NCI-H2171 treated with DMSO at 0.1 percent for 48 hours (cell line): ENCODE measurements at regions not wholly inside any gene's neighbourhood (a gene's known extent, or its start where the extent isn't known, plus 50 kb on each side); places are given as distances from the start of the nearest gene placed in this dataset.
"Not testable (repeated sequence)": the region's sequence is repeated elsewhere in the genome, so short reads cannot be mapped to it uniquely, and the experiment has no call there.

Experiments
- DNase-seq: peaks from one replicate; lab custom pipeline; 2025; lab: John Stamatoyannopoulos, UW

DNA sequence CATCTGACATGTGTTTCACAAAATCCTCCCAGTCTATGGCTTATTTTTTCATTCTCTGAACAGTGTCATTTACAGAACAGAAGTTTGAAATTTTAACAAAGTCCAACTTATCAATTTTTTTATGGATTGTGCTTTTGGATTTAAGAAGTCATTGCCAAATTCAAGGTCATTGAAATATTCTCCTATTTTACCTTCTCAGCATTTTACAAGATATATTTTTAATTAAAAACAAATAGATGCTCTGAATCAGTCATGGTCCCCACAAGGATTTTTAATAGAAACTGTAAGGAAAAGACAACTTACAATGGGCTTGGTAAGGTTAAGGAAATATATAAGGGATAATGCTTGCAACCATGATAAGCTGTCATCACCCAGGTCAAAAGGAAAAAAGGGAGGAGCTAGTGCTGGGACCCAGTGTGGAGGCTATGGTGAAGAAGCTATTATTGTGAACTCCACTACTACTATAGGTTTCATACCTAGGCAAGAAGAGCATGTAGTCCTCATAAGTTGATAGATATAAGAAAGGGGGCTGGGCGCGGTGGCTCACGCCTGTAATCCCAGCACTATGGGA, 144.5 kb upstream of the KCNJ15 start:
- DNase-seq, result no peak

DNA sequence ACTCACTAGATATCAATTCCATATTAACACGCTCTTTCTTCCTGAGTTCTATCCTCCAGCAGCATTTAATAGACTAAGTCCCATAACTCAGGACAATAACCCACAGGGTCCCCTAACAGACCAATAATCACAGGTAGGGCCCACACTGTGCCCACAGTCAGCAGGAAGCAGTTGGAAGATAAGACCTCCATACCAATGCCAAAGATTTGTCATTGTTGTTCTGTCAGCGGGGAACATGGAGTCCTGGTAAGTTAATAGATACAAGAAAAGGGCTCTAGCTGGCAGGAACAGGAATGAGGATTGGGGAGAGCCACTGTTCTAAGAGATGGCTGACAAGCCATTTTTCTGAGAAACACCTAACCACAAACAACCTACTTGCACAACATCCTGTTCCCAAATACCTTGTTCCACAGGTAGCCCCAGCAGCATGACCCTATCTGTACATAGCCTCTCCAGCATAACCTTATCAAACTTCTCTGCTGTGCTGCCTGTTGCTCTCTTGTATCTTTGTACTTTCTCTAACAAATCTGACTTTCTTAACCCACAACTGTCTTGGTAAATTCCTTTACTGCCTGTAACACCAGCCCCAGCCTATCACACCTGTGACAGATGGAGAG, 142.0 kb upstream of the KCNJ15 start:
- DNase-seq, result no peak

DNA sequence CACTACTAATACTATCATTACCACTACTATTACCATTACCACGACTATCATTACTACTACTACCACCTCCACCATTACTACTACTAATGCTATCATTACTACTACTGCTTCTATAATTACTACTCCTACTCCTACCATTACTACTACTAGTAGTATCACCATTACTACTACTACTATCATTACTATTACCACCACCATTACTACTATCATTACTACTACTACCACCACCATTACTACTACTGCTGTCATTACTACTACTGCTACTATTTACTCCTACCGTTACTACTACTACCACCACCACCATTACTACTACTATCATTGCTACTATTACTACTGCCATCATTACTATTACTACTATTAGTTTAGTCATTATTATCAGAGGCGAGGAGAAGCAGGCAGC, 140.9 kb upstream of the KCNJ15 start:
- DNase-seq, result no peak

DNA sequence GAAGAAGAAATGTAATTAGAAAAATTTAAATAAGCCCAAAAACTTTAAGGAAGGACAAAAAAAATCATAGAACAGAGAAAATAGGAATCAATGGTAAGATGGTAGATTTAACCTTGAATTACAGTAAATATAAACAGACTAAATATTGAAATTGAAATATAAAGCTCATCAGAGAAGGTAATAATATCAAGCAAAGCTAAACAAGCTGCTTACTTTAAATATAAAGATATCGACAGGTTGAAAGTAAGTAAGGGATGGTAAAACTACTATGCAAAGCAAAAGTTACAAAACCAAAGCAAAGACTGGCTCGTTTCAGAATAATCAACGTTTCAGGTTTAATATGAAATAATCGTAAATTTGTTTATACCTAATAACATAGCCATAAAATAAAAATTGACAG, 137.0 kb upstream of the KCNJ15 start:
- DNase-seq, result no peak

DNA sequence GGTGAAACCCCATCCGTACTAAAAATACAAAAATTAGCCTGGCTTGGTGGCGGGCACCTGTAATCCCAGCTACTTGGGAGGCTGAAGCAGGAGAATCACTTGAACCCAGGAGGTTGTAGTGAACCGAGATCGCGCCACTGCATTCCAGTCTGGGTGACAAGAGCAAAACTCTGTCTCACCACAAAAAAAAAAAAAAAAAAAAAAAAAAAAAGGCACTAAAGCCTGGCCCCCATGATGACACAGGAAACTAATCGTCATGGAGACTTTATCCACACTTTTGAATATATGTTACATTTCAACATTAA, 136.2 kb upstream of the KCNJ15 start:
- not testable (repeated sequence) for DNase-seq

DNA sequence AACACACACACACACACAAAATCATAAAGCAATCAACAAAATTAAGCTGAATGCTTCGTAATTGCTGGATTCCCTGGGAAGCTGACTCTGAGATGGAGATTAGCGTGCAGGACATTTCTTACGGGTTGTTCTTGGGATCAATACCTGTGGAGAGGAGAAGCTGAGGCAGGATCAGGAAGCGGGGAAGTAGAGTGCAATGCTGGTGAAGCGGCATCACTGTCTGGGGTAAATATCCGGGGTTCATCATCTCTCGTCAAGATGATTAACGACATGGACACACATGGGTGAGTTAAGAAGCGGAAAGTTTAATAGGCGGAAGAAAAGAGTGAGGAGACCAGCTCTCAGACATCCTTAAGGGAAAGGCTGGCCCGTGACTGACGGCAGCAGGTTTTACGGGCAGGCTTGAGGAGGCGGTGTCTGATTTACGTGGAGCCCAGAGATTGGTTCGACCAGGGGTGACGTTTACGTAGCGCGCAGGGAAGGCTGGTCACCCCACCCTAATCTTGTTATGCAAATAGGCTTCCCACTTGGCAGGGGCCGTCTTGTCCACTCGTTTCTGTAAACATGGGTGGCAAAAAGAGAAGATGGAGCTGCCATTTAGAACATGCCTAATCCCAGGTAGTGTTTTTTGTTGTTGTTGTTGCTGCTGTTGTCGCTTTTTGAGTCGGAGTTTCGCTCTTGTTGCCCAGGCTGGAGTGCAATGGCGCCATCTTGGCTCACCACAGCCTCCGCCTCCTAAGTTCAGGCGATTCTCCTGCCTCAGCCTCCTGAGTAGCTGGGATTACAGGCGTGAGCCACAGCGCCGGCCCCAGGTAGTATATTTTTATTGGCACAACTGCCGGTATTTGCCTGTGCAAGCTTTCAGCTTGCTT, 135.6 kb upstream of the KCNJ15 start:
- peak; percentile 8 for DNase-seq

DNA sequence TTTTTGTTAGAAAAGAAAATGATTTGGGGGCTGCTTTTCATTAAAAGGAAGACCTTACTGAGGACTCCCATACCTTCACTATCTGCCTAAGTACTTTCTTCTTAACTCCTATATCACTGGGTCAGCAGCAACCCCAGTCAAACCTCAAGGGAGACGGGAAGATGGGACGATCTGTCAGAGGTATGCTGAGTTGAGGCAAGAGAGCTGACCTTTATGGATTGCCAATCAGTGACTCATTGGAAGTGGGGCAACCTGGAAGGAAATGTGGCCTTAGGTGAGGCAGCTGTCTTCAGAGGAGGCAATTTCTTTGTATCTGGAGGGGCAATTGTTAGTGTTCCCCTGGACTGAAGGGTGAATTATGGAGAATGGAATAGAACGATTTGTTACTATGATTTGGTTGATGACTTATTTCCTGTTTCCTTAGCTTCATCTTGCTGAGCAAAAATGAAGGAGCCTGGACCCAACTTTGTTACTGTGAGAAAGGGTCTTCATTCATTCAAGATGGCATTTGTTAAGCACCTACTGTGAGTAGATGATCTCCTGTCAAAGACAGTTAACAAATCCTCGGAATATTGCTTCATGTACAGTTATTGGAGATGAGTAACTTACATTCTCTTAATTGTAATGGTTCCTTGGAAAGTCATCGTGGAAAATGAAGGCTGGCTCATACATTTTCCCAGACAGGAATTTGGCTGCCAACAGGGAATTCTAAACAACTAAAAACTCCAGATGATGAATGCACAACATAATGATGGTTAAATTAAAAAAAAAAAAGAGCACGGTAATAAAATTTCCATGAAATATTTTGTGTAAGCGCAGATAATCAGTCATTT, 134.7 kb upstream of the KCNJ15 start:
- DNase-seq, result no peak

DNA sequence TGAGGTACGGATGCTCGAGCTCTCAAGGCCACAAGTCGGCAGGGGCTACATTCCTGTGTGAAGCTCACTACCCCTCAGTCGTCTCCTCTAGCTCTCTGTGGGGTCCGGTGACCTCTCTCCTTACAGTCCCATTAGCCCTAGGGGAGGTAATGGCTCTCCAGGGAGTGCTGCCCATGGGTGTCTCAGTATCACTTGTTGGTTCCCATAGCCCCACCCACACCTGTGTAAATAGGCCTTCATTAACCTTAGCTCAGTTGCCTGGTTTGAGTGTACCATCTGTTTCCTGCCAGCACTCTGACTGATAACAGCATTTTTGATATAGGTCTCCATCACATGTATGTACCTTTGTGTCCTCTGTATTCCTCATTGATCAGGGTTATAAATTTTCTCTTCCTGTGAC, 133.2 kb upstream of the KCNJ15 start:
- peak; percentile 79 for DNase-seq

DNA sequence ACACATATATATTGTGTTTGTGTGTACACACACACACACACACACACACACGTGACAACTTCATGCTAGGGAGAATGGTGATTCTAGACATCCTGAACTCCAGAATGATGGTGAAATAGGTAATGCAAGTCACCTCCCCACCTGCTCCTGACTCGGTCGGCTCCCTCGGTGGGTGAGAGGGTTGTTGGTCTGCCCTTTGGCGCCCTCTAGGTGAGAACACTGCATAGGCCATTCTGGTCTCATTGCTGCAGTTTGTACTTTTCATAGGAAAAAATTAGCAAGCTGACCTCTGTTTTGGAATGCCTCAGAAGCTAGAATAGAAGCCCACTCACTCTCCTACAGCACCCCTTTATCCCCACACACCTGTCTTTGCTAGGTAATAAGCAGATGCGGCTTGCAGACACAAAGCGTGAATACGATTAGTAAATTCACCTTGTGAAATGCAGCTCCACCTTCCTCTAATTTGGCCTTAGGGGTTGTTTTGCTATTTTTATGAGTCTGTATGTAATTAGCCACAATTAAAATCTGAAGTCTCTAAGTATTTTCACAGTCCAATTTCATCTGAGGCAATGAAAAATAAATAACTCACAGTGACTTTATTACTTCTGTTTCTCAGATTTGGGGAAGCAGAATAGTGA, 130.0 kb upstream of the KCNJ15 start:
- peak; percentile 84 for DNase-seq

DNA sequence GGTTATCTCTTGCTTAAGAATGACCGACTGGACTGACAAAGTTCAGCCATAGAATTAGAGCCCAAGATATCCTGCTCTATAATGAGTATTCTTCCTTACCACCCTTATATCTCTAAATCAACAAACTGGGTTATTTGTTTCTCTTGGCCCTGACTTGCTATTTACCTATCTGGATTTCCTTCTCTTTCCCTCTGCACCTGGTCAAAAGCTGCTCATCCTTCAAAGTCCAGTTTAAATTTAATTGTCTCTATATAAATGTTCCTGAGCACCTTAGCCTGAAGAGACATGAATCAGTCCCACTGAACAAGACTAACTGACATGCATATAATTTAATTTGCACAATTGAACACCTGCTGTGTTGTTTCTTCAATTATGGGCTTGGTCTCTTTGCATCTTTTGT, 127.1 kb upstream of the KCNJ15 start:
- DNase-seq, result no peak

DNA sequence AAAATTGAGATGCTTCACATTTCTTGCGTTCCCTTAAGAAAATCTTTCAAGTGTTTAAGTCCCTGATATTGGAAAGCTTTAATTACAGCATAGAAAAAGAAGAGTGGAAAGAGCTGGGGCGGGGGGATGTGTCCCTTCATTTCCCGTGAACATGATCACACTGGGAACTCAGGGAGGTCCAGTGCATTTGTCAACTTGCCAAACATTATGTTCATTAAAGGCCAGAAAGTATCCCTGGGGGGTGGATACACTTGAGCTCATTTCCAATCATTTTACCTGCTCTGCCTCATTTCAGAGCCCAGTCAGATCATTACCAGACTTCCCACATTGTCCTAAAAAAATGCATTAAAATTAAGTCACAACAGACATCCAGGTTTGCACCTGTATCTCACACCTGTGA, 123.6 kb upstream of the KCNJ15 start:
- no peak for DNase-seq

DNA sequence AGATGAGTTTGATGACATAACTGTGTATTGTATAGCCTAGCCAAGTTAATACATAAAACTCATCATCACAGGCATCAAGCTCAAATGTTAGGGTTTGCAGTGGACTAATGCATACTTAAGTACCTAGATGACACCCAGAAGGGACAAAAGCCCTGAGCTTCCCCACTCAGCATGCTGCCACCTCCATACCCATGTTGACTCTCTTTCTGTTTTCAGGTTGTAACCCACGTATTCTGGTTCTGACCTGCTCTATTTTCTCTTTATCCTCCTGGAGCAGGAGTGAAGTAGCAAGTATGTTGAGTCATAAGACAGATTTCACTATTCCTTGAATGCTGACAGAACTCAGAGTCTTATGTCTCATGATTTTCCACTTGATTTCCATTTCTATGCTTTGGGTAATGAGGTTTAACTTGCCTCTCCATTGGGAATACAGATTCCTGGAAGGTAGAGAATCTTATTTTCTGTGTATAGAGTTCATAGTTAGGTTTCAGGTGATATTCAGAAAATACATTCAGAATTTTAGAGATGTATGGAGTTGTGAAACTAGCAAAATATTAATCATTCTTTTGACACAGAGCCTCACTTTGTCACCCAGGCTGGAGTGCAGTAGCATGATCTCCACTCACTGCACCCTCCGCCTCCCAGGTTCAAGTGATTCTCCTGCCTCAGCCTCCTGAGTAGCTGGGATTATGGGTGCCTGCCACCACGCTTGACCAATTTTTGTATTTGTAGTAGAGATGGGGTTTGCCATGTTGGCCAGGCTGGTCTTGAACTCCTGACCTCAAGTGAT, 122.5 kb upstream of the KCNJ15 start:
- no peak for DNase-seq

DNA sequence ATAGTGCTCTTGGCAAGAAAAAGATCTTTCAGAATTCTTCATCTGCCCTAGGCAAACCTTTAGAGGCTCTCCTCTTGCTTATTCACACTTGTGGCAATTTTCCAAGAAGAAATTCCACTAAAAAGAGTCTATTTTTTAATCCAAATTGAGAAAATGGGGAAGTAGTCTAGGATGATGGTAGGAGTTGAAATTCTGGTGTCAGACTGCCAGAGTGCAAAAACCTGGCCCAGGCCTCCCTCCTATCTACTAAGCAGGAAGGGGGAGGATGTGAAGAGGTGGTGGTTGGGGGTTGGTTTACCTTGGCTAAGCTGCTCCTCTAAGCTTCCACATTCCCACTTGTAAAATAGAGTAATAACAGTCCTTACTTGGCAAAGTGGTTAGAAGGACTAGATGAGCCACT, 120.6 kb upstream of the KCNJ15 start:
- no peak for DNase-seq

DNA sequence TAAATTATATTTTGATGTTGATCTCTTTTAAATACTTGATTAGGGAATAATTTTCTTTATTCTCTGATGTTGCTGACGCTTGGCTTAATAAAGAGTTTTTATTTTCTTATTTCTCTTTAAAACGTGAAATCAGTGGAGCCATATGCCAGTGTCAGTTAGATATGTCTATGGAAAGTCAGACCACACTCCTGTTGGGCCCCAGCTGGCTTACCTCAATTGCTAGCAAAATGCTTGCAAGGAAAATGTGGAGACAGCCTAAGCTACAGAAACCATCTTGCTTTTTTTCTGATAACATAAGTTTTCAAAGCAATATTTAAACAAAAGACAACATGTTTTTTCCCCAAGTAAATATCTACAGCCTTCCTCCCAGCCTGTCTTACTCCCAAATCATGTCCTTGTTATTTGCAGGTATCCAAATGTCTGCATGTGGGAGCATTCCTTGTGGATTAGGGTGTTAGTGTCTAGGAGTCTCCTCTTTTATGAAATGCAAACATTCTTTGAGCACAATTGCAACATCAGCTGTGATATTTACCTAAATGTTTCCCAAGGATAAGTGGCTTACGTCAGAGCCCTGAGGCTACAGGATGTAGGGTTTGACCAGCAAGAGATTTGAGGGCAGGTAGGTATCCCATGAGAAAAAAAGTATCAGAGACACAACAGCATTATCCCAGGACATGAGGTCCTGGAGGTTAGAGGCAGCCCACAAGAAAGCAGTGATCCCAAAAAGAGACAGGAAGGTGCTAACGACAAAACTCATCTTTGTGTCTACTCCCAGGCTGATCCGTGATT, 117.2 kb upstream of the KCNJ15 start:
- DNase-seq, result peak; percentile 4

DNA sequence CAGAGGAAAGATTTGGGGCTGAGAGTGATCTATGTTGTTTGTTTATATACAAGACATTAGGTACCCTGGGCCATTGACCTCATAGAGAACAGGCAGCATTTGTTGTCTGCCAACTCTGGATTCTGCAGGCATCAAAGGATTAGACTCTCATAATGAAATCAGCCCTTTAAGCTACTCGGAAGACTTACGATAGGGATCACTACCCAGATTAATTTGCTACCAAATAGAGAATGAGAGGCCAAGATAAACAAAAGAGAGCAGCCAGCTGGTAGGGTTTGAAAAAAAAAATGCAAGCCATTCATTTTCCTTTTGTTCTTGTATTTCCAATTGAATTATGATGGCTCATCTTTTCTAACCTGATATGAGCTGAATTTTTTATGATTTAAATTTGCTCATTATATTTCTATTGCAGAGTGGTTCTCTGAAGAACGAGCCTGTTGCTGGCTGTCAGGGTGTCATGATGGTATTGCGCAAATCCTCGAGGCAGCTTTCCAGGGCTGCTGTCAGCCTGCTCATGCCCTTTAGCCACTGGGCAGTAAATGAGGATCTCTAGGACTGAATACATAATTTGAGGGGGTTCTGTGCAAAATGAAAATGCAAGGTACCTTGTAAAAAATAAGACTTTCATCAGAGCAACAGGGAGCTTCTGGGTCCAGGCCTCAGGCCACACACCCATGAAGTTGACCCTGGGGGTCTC, 116.4 kb upstream of the KCNJ15 start:
- DNase-seq, result peak; percentile 77

DNA sequence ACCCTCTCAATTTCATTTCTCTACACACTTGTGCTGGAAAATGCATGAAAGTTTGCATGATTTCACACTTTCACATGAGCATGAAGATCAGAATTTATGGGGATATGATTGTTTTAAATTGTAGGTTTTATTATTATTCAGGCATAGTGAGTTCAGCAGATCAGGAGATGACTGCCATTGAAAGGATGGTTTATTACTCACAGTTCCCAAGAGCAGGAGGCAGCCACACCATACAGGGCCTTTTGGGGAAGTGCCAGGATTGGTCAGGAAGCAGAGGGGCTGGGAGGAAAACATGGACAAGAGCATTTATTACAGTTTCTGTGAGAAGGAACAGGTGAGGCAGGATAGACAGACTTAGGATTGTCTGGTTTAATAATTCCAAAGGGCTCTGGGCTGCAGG, 114.6 kb upstream of the KCNJ15 start:
- no peak for DNase-seq

DNA sequence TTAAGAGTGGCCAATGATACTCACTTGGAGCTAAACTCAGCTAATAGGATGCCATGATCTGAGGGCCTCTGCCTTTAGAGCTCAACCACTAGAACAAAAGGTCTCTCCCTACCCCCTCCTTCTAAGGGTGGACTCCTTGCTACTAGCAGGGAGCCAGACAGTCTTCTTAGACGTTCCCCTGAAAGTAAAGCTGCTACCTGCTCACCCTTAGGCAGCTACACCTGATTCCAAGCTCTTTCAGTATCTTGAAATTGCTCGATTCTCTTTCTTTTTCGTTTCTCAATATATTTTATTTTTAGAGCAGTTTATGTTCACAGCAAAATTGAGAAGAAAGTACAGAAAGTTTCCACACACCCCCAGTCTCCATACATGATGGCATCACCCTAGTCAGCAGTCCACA, 112.6 kb upstream of the KCNJ15 start:
- no peak for DNase-seq

DNA sequence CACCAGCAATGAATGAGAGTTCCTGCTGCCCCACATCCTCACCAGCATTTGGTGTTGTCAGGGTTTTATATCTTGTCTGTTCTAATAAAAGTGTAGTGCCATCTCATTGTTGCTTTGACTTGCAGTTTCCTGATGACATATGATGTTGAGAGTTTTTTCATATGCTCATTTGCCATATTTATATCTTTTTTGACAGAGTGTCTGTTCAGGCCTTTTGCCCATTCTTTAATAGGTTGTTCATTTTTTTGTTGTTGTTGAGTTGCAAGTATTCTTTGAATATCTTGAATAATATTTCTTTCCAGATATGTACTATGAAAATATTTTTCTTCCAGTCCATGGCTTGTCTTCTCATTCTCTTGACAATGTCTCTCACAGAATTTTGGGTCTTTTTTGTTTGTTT, 111.7 kb upstream of the KCNJ15 start:
- no peak for DNase-seq

DNA sequence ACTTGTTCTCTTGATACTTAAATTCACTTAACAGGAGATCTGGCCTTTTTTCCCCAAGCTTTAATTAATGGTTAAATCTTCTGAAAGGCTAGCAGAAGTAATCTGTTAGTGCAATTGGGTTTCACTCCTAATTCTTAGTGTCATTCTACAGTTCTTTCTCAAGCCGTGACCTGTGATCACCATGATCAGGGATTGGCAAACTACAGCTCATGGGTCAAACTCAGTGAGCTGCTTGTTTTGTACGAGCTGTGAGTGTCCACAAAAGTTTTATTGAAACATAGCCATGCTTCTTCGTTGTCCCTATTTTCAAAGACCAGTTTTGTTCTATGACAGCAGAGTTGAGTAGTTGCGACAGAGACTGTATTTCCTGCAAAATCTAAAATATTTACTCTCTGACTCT, 109.4 kb upstream of the KCNJ15 start:
- DNase-seq, result no peak

DNA sequence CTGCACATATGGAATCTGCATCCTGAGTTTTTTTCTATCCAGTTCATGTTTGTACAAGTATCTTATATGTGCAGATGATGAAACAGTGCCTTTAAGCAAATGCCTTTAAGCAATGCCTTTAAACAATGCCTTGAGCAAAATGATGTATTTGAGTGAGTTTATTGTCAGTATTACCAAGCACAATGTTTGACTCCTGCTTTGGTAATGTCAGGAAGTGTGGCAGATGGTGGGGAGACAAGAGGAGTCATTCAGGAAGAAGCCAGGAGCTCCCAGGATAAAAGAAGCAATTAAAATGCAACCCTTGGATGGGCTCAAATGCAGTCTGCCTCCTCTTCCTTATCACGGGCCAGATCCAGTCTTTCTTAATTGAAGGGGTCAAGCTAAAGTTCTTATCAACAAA, 108.7 kb upstream of the KCNJ15 start:
- peak; percentile 81 for DNase-seq
